ENCODE measurements at regions not wholly inside any gene's neighbourhood (a gene's known extent, or its start where the extent isn't known, plus 50 kb on each side); places are given as distances from the start of the nearest gene placed in this dataset.

DNA sequence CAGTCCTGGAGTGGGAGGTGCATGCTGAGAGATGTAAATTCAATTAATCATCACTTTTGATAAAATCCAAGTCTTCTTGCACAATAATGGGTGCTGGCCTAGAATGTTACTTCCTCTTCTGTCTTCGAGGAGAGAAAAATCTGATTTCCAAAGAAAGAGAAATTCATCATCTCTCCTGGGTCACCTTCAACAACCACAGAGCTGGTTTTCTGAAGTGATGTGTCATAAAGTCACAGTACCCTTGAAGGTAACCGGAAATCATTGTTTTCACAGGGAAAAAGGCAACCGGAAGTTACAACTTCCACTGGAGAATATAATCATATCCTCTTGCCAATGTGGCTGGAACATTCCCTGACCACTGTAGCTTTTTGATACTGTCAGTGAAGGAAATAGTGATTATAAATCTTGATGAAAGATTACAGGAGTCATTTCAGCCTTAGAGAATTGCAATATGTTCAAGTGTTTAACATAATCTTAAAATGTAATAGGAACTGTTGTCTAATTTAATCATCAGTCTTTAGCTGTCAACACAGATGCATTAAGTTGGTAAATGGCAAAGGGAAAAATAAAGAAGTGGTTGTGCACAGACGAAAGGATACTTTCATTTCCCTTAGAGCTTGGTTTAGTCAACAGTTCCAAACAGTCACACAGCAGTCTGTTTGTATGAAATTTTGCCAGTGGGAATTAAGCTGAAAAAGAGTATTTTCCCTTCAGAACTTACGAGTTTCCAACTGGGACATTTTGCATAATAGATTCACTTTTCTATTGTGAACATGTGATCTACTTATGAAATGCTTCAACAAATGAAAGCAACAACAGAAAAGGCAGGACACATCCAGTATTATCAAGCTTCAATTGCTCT lies 106.5 kb upstream of the SLC4A7 start:
- Mint-ChIP-seq H3K4me1 (ENCODE audit: low read depth) (peaks cover 32% of the 10 kb centered on the region), H3K27me3 (no peaks in the 10 kb centered on the region), H3K9me3 (no peaks in the 10 kb centered on the region), H3K4me3 (no peak overlapping the region), H3K27ac (peak overlapping the region; percentile 88), H3K36me3 (ENCODE audit: low read depth) (no peaks in the 10 kb centered on the region)
- no peak for DNase-seq

DNA sequence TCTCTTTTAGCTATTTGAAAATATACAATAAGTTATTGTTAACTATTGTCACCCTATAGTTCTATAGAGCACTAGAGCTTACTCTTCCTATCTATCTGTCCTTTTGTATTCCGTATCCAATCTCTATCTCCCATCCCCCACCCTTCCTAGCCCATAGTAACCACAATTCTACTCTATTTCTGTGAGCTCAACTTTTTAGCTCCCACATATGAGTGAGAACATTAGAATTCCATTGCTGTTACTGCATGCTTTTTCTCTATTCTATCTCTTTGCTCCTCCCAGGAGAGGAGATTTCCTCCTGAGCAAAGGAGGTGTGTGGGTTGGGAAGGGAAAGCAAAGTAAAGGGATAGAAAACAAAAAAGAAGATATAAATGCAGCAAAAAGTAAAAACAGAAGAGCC lies 105.6 kb upstream of the SLC4A7 start:
- no peak overlapping the region for H3K4me3 Mint-ChIP-seq
- no peak for DNase-seq
- peaks cover 29% of the 10 kb centered on the region for H3K4me1 Mint-ChIP-seq (ENCODE audit: low read depth)
- H3K9me3 Mint-ChIP-seq = no peaks in the 10 kb centered on the region
- no peaks in the 10 kb centered on the region for H3K36me3 Mint-ChIP-seq (ENCODE audit: low read depth)
- H3K27me3 Mint-ChIP-seq = no peaks in the 10 kb centered on the region
- H3K27ac Mint-ChIP-seq = peak overlapping the region; percentile 88

DNA sequence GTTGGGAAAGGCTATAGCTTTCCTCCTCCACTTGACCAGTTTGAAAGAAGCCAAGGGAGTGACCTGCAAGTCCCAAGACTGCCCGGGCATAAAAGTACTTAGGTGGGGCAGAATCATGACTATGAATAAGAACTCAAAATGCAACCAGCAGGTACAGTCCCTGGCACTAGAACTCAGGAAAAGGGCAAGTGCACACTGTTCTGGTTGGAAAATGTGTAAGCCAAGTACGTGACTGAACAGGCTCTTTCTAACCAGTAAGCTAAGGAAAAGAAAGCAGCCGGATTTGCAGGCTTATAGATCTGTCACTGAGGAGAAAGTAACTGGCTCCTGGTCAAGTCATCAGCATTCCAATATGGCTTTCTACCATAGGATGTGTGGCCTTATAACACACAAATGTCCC lies 101.2 kb upstream of the SLC4A7 start:
- Mint-ChIP-seq H3K4me3 (no peak overlapping the region), H3K4me1 (ENCODE audit: low read depth) (peaks cover 8% of the 10 kb centered on the region), H3K27ac (no peak overlapping the region), H3K27me3 (no peaks in the 10 kb centered on the region), H3K36me3 (ENCODE audit: low read depth) (no peaks in the 10 kb centered on the region), H3K9me3 (no peaks in the 10 kb centered on the region)
- DNase-seq = no peak

DNA sequence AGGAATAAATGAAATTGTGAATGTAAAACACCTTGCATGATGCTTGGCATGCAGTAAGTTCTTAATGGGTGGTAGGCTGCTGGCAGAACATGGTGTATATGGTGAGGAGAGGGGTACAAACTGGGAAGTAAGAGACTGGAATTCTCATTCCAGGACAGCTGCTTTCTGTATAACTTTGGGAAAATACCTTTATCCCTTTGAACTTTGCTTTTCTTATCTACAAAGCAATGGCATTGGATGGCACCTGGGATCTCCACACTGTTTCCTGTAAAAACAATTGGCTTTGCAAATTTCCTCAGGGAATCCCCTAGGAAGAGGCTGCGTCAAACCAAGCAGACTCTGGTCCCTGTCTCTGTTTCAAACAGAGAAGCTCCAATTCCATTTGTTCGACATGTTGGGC lies 100.7 kb upstream of the SLC4A7 start:
- peaks cover 2% of the 10 kb centered on the region for H3K4me1 Mint-ChIP-seq (ENCODE audit: low read depth)
- no peaks in the 10 kb centered on the region for H3K36me3 Mint-ChIP-seq (ENCODE audit: low read depth)
- H3K4me3 Mint-ChIP-seq = no peak overlapping the region
- H3K27me3 Mint-ChIP-seq = no peaks in the 10 kb centered on the region
- no peak for DNase-seq
- no peak overlapping the region for H3K27ac Mint-ChIP-seq
- no peaks in the 10 kb centered on the region for H3K9me3 Mint-ChIP-seq

DNA sequence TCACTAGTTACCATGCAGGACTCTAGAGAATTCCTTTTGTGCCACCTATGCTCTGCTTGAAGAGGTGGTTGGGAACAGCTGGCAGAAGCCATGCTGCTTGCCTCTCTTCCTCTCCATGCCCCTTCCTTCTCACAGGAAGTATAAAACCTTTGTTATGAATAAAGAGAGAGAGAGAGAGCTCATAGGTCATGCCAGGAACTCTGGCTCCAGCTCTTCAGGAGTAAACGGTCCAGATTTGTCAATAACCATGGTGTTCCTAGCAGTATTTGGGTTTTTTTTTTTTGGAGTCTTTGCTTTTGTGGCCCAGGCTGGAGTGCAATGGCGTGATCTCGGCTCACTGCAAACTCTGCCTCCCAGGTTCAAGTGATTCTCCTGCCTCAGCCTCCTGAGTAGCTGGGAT lies 97.7 kb upstream of the SLC4A7 start:
- Mint-ChIP-seq H3K9me3 (no peaks in the 10 kb centered on the region), H3K27ac (no peak overlapping the region), H3K36me3 (ENCODE audit: low read depth) (no peaks in the 10 kb centered on the region), H3K4me1 (ENCODE audit: low read depth) (no peaks in the 10 kb centered on the region), H3K27me3 (no peaks in the 10 kb centered on the region), H3K4me3 (no peak overlapping the region)
- DNase-seq = no peak

DNA sequence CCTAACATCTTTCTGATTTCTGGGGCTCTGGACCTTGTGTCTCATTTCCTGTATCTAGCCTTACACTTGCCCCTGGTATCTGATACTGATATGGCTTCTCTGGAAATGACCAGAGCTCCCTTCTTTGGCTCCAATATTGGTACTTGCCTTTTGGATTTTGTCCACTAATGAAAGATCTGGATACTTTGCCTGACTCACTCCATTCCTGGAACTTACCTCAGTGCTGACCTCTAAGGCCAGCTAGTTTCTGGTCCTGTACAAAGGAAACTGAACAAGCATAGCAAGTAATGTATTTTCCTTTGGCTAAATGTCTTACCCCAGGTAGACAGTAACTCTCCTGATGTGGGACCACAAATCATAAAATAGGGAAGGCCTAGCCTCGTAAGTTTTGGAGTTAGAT lies 93.8 kb upstream of the SLC4A7 start:
- no peak for DNase-seq
- no peak overlapping the region for H3K4me3 Mint-ChIP-seq
- peaks cover 11% of the 10 kb centered on the region for H3K4me1 Mint-ChIP-seq (ENCODE audit: low read depth)
- H3K27me3 Mint-ChIP-seq = no peaks in the 10 kb centered on the region
- no peak overlapping the region for H3K27ac Mint-ChIP-seq
- H3K9me3 Mint-ChIP-seq = no peaks in the 10 kb centered on the region
- H3K36me3 Mint-ChIP-seq (ENCODE audit: low read depth) = no peaks in the 10 kb centered on the region

DNA sequence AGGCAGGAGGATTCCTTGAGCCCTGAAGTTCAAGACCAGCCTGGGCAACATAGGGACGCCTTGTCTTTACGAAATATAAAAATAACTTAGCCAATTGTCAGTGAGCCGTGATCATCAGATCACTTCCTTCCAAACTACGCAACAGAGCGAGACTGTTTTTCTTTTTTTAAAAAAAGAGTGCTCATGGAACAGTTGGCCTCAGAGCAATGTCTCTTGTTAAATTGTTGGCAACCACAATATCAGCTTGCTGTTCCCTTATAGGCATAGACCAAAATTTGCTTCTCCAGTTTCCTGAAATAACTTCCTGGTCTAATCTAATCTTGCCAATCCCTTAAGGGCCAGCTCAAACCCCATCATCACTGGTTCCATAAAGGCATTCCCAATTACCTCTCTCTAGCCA lies 93.3 kb upstream of the SLC4A7 start:
- Mint-ChIP-seq H3K4me1 (ENCODE audit: low read depth) (peaks cover 11% of the 10 kb centered on the region), H3K4me3 (no peak overlapping the region), H3K9me3 (no peaks in the 10 kb centered on the region), H3K36me3 (ENCODE audit: low read depth) (no peaks in the 10 kb centered on the region), H3K27ac (no peak overlapping the region), H3K27me3 (no peaks in the 10 kb centered on the region)
- no peak for DNase-seq

DNA sequence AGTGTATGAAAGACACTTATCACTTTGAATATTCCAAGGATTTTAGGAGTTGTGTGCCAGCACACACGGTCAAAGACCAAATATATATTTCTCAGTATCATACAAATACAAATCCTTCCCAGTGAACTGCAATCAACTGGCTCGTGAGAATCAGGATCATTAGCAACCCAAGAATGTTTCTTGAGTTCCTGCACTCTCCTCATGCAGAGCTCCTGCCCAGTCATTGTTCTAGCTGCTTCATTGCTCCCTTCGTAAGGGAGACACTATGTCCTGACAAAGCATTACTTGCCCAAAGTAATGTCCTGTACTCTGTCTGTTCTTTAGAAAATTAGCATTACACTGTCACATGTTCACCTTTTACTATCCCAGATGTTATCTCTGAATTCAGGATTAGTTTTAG lies 92.0 kb upstream of the SLC4A7 start:
- no peak for DNase-seq
- Mint-ChIP-seq H3K36me3 (ENCODE audit: low read depth) (no peaks in the 10 kb centered on the region), H3K4me3 (no peak overlapping the region), H3K9me3 (no peaks in the 10 kb centered on the region), H3K27me3 (no peaks in the 10 kb centered on the region), H3K27ac (no peak overlapping the region), H3K4me1 (ENCODE audit: low read depth) (peaks cover 11% of the 10 kb centered on the region)

DNA sequence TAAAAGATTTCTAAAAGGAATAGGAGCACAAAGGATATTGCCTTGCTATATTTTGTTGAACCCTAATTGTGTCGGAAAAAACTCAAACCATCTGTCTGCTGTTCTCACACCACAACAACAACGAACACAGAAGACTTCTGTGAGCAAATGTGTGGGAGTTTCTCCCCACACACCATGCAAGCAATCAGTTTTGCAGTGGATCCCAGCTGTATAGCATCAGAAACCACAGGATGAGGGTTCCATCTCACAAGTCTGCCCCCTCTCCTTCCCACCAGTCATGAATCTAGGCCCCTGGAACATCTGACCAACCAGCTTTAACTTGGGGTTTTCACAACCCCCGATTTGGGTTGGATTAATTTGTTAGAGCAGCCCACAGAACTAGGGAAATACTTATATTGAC lies 91.3 kb upstream of the SLC4A7 start:
- Mint-ChIP-seq H3K4me3 (no peak overlapping the region), H3K27ac (no peak overlapping the region), H3K9me3 (no peaks in the 10 kb centered on the region), H3K36me3 (ENCODE audit: low read depth) (no peaks in the 10 kb centered on the region), H3K4me1 (ENCODE audit: low read depth) (peaks cover 11% of the 10 kb centered on the region), H3K27me3 (no peaks in the 10 kb centered on the region)
- DNase-seq = no peak

DNA sequence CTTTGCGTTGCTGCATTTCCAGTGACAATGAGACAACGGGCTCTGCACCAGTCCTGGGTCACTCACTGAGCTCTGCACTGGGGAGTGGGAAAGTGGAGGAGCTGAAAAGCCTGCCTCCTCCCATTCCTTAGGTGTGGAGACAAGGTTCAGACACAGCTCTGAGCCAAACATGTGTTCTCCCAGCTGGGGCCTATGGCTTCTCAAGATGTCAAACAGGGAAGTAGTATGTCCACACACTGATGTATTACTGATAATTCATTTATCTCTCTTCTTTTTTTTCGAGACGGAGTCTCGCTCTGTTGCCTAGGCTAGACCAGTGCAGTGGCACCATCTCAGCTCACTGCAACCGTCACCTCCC lies 90.2 kb upstream of the SLC4A7 start:
- DNase-seq = no peak
- Mint-ChIP-seq H3K4me1 (ENCODE audit: low read depth) (peaks cover 11% of the 10 kb centered on the region), H3K36me3 (ENCODE audit: low read depth) (no peaks in the 10 kb centered on the region), H3K27me3 (no peaks in the 10 kb centered on the region), H3K9me3 (no peaks in the 10 kb centered on the region), H3K4me3 (no peak overlapping the region), H3K27ac (no peak overlapping the region)

DNA sequence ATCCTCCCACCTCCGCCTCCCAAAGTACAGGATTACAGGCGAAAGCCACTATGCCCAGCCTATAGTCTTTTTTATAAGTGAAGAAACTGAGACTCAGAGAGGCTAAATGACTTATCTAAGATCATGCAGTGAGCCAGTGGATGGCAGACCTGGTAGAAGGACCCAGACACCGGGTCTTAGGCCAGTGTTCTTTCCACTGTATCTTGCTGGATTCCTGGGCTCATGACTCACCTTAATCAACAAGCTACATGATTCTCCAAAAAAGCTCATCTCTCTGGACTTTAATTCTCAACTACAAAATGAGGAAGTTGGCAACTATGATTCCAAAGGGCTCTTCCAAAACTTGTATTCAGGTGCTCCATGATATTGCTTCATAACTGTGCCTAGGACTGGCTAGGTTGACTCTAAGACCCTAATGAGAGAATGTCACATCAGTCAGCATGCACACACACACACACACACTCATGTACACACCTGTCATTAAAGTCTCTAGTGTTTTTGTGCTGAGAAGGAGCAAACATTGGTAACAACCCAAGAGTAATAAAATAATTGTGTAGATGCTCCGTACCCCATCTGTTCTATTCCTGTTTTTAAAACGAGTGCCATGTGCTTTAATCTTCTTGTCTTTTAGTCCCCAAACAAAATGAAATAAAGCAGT lies 89.7 kb upstream of the SLC4A7 start:
- Mint-ChIP-seq H3K27ac (no peak overlapping the region), H3K27me3 (no peaks in the 10 kb centered on the region), H3K9me3 (no peaks in the 10 kb centered on the region), H3K36me3 (ENCODE audit: low read depth) (no peaks in the 10 kb centered on the region), H3K4me1 (ENCODE audit: low read depth) (peaks cover 11% of the 10 kb centered on the region), H3K4me3 (no peak overlapping the region)
- no peak for DNase-seq

DNA sequence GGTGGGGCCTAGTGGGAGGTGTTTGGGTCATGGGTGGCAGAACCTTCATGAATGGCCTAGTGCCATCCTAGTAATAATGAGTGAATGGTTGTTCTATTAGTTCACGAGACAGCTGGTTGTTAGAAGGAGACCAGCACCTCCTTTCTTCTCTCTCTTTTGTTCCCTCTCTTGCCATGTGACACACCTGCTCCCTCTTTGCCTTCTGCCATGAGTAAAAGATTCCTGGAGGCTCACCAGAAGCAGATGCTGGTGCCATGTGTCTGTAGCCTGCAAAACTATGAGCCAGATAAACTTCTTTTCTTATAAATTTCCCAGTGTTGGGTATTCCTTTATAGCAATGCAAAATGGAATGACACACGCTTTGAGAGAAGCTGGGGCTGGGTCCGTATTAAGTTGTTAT lies 89.0 kb upstream of the SLC4A7 start:
- Mint-ChIP-seq H3K4me1 (ENCODE audit: low read depth) (peaks cover 11% of the 10 kb centered on the region), H3K36me3 (ENCODE audit: low read depth) (no peaks in the 10 kb centered on the region), H3K4me3 (no peak overlapping the region), H3K9me3 (no peaks in the 10 kb centered on the region), H3K27ac (no peak overlapping the region), H3K27me3 (no peaks in the 10 kb centered on the region)
- no peak for DNase-seq

DNA sequence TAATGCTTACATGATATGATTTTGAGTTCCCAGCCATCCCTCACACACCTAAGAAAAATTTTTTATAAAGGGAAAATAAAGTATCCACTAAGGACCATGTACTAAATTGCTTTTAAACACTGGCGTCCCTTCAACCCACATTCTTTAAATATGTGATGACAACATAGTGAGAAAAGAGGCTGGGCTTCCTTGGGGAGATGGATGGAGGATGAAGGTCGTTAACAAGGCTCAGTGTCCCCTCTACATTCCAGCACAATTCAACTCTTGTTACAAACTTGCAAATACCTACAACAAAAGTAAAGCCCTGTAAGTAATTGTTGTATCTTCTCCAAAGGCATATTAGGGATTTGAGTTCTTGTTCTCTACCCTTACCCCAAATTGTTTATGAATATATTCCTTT lies 87.2 kb upstream of the SLC4A7 start:
- Mint-ChIP-seq H3K36me3 (ENCODE audit: low read depth) (no peaks in the 10 kb centered on the region), H3K4me1 (ENCODE audit: low read depth) (peaks cover 11% of the 10 kb centered on the region), H3K9me3 (no peaks in the 10 kb centered on the region), H3K4me3 (no peak overlapping the region), H3K27me3 (no peaks in the 10 kb centered on the region), H3K27ac (no peak overlapping the region)
- DNase-seq = no peak

DNA sequence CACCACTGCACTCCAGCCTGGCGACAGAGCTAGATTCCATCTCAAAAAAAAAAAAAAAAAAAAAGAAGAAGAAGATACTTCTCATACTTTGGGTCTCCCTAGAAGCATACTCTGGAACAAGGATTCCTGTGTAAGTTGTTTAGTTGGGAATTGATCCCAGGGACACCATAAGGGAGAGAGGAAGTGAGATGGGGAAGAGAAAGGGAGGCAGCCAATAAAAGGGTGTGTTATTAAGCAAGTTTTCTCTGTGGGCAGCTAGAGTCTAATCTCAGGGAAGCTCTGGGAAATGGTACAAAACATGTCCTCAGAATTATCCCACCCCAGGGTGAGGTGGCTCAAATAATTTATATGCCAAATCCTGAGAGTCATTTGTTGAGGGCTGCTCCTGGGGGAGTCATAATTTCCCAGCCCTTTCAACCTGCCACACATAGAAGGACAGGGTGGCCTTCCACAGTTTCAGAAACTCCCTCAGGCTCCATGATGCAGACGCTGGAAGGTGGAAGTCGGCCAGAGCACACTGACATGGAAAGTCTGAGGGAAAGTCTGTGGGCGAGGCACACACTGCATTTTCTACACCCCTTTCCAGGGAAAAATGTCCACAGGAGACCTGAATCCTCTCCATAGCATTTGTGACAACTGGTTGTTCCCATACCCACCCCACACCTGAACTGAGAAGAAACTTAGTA lies 86.4 kb upstream of the SLC4A7 start:
- no peaks in the 10 kb centered on the region for H3K9me3 Mint-ChIP-seq
- no peaks in the 10 kb centered on the region for H3K36me3 Mint-ChIP-seq (ENCODE audit: low read depth)
- H3K27me3 Mint-ChIP-seq = no peaks in the 10 kb centered on the region
- DNase-seq = no peak
- H3K4me3 Mint-ChIP-seq = no peak overlapping the region
- peaks cover 4% of the 10 kb centered on the region for H3K4me1 Mint-ChIP-seq (ENCODE audit: low read depth)
- no peak overlapping the region for H3K27ac Mint-ChIP-seq

DNA sequence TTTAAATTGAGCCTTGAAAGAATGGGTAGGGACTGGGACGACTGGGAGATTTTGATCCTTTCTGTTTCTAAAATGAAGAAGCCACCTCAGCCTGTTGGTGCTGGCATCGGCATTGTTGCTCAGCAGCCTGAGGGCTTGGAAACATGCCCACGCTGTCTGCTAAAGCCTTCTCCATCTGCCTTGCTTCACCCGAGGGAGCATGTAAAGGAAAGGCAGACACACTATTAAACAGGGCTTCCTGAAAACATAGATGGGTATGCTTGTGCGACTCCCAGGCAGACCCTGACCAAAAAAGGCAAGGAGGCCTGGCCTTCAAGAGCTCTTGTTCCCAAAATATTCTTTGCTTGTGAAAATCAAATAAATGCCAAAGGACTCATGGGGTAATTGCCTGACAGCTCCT lies 84.2 kb upstream of the SLC4A7 start:
- H3K36me3 Mint-ChIP-seq (ENCODE audit: low read depth) = no peaks in the 10 kb centered on the region
- H3K9me3 Mint-ChIP-seq = no peaks in the 10 kb centered on the region
- no peaks in the 10 kb centered on the region for H3K27me3 Mint-ChIP-seq
- DNase-seq = no peak
- H3K4me1 Mint-ChIP-seq (ENCODE audit: low read depth) = no peaks in the 10 kb centered on the region
- H3K4me3 Mint-ChIP-seq = no peak overlapping the region
- no peak overlapping the region for H3K27ac Mint-ChIP-seq
